Right lobe of liver (tissue), 6 donors: ENCODE measurements at regions not wholly inside any gene's neighbourhood (a gene's known extent, or its start where the extent isn't known, plus 50 kb on each side); places are given as distances from the start of the nearest gene placed in this dataset.

Experiments
- ATAC-seq, 4 donors: fragments of 200-7000 bp; cut with Tn5 transposase; one replicate each; pipeline ENCODE4 v1.9.1; 2020; ENCODE audit warnings: mild to moderate bottlenecking in 4 of 4, moderate library complexity in 4 of 4
- DNase-seq, 3 donors: peaks; one replicate each; pipeline ENCODE4 v3.0.0-alpha.2; 2020
- H3K27ac ChIP-seq, 3 donors: fragments of 200-600 bp; one replicate each; pipeline ENCODE4 v1.8.0; 2022
- H3K27me3 ChIP-seq, 2 donors: fragments of 200-600 bp; one replicate each; pipeline ENCODE4 v1.8.0; 2022
- H3K36me3 ChIP-seq, 4 donors: fragments of 200-600 bp; sonication (generic) in 1 of 4; one replicate each; pipeline versions ENCODE4 v1.5.1 to v1.8.0; 2017 to 2022; ENCODE audit warnings: control low read depth in 1 of 4
- H3K4me1 ChIP-seq, 4 donors: fragments of 200-600 bp; sonication (generic) in 1 of 4; one replicate each; pipeline versions ENCODE4 v1.5.1 to v1.8.0; 2017 to 2022; ENCODE audit warnings: control low read depth in 1 of 4
- H3K4me3 ChIP-seq, 3 donors: fragments of 200-600 bp; one replicate each; pipeline ENCODE4 v1.8.0; 2022
- H3K9me3 ChIP-seq, 4 donors: fragments of 200-600 bp; sonication (generic) in 1 of 4; one replicate each; pipeline versions ENCODE4 v1.5.1 to v1.8.0; 2017 to 2022; ENCODE audit warnings: control low read depth in 1 of 4
- CTCF ChIP-seq, 4 donors: fragments of 200-600 bp in 3 of 4; fragments of 450-650 bp in 1 of 4; IDR thresholded peaks; one replicate each; pipeline versions ENCODE4 v1.5.1 to v1.8.0; 2016 to 2022; ENCODE audit warnings: antibody characterized with exemption in 4 of 4, mild to moderate bottlenecking in 2 of 4
- POLR2A ChIP-seq: fragments of 450-650 bp; IDR thresholded peaks from one replicate; pipeline ENCODE4 v1.6.1; 2017; ENCODE audit warnings: antibody characterized with exemption, mild to moderate bottlenecking
- WGBS: methylation state at CpG from one replicate; pipeline ENCODE4 v1.1.6; 2018; ENCODE audit warnings: low coverage, low lambda C conversion rate; ENCODE audit not compliant: insufficient coverage; ENCODE audit errors: missing lambda C conversion rate; 5-methylcytosine and 5-hydroxymethylcytosine counted together
- intact Hi-C, 2 donors: fragments of 100-400 bp; cut with DNase I; formaldehyde crosslinking; loops; one replicate each; pipeline versions ENCODE4 v1.11.2 to v1.14.1; 2022
- donor health status: DM: no; HTN: yes; CAD: no.
- donor health status: DM: no; HTN: no; CAD: no.
- donor health status: DM: no; HTN: no; CAD: no.
- donor health status: DM: no; HTN: yes; CAD: no.
- donor health status: DM: no; HTN: yes; CAD: no.

- ATAC-seq = no peak
- 23% methylated on average over 3 of the region's 3 CpGs for WGBS
- no peaks in the 10 kb centered on the region for H3K9me3 ChIP-seq
- H3K27ac ChIP-seq = no peak overlapping the region
- no peaks in the 10 kb centered on the region for H3K27me3 ChIP-seq
- intact Hi-C loops = no loop called here
- TF ChIP-seq CTCF (IDR thresholded peaks at IDR 0.05) (no peak), POLR2A (no peak)
- no peak overlapping the region for H3K4me3 ChIP-seq
- H3K36me3 ChIP-seq = no peaks in the 10 kb centered on the region
- DNase-seq = no peak
- no peaks in the 10 kb centered on the region for H3K4me1 ChIP-seq
Observed at GRCh38 chr4:179634862-179635261, 2192.6 kb upstream of the AGA start.

- no peak overlapping the region for H3K27ac ChIP-seq
- no peaks in the 10 kb centered on the region for H3K27me3 ChIP-seq
- ATAC-seq (no peak), DNase-seq (no peak)
- TF ChIP-seq CTCF (IDR thresholded peaks at IDR 0.05) = no peak
- H3K9me3 ChIP-seq = no peaks in the 10 kb centered on the region
- H3K4me3 ChIP-seq = no peak overlapping the region
- H3K36me3 ChIP-seq = no peaks in the 10 kb centered on the region
- intact Hi-C loops = no loop called here
- H3K4me1 ChIP-seq = no peaks in the 10 kb centered on the region
Observed at GRCh38 chr4:179662522-179662921, 2220.3 kb upstream of the AGA start.

- Histone ChIP-seq H3K4me3 (no peak overlapping the region), H3K27me3 (no peaks in the 10 kb centered on the region), H3K9me3 (no peaks in the 10 kb centered on the region), H3K36me3 (no peaks in the 10 kb centered on the region), H3K4me1 (no peaks in the 10 kb centered on the region), H3K27ac (no peak overlapping the region)
- no peak for DNase-seq
- WGBS = 66% methylated on average over 6 of the region's 6 CpGs
- no peak for TF ChIP-seq CTCF (IDR thresholded peaks at IDR 0.05)
- TF ChIP-seq POLR2A = no peak
- intact Hi-C loops = no loop called here
- ATAC-seq = no peak
Observed at GRCh38 chr4:179663641-179664429, 2221.6 kb upstream of the AGA start.

GRCh38 chr4:179664430-179665027 is 2222.3 kb upstream of the AGA start:
- H3K36me3 ChIP-seq = no peaks in the 10 kb centered on the region
- H3K9me3 ChIP-seq = no peaks in the 10 kb centered on the region
- H3K27ac ChIP-seq = no peak overlapping the region
- TF ChIP-seq POLR2A = no peak
- no peak for TF ChIP-seq CTCF (IDR thresholded peaks at IDR 0.05)
- ATAC-seq (no peak), DNase-seq (no peak)
- H3K4me3 ChIP-seq = no peak overlapping the region
- 66% methylated on average over 5 of the region's 9 CpGs for WGBS
- H3K27me3 ChIP-seq = no peaks in the 10 kb centered on the region
- intact Hi-C loops = no loop called here
- no peaks in the 10 kb centered on the region for H3K4me1 ChIP-seq
